ENCODE measurements at regions not wholly inside any gene's neighbourhood (a gene's known extent, or its start where the extent isn't known, plus 50 kb on each side); places are given as distances from the start of the nearest gene placed in this dataset.

GRCh38 chr14:44640416-44640815, 133.3 kb upstream of the FSCB start:
- no peaks in the 10 kb centered on the region for H4K20me1 ChIP-seq (ENCODE audit: control insufficient read depth, extremely low read depth, insufficient read depth, low read length)
- no peaks in the 10 kb centered on the region for H3K9me1 ChIP-seq (ENCODE audit: control insufficient read depth, extremely low read depth, insufficient read depth, low read length)
- dilution Hi-C loops (cut with MboI; ENCODE audit: extremely low pct_ligation_motif_present, low sequenced_read_pairs) = no loop called here
- TF ChIP-seq EZH2 (IDR thresholded peaks at IDR 0.05; ENCODE audit: low read length) (no peak), CTCF (optimal IDR thresholded peaks at IDR 0.05 in 1 of 3, IDR thresholded peaks at IDR 0.05 in 1 of 3, conservative IDR thresholded peaks at IDR 0.05 in 1 of 3; ENCODE audit: extremely low read depth in 1 of 3, insufficient read depth in 2 of 3, low read length in 3 of 3) (no peak)
- no peaks in the 10 kb centered on the region for H3K9me3 ChIP-seq (ENCODE audit: control insufficient read depth, low read depth, low read length)
- H3K4me3 ChIP-seq (ENCODE audit: control insufficient read depth in 2 of 3, extremely low read depth in 1 of 3, insufficient read depth in 2 of 3, low read depth in 1 of 3, low read length in 3 of 3) = no peak overlapping the region
- H3K36me3 ChIP-seq (ENCODE audit: control insufficient read depth in 2 of 2, extremely low read depth in 1 of 2, insufficient read depth in 2 of 2, low read length in 2 of 2) = no peaks in the 10 kb centered on the region
- no peaks in the 10 kb centered on the region for H3K27me3 ChIP-seq (ENCODE audit: control insufficient read depth, extremely low read depth, insufficient read depth, low read length)
- FAIRE-seq (no peak), DNase-seq (ENCODE audit: low read depth, low spot score) (no peak)
- no peak overlapping the region for H2AFZ ChIP-seq (ENCODE audit: control insufficient read depth, low read length)
- H3K79me2 ChIP-seq (ENCODE audit: control insufficient read depth, insufficient read depth, low read length) = no peaks in the 10 kb centered on the region
- no peak overlapping the region for H3K4me2 ChIP-seq (ENCODE audit: control insufficient read depth, extremely low read depth, insufficient read depth, low read depth, low read length)
- H3K9ac ChIP-seq (ENCODE audit: control insufficient read depth, extremely low read depth, insufficient read depth, low read length) = no peak overlapping the region
- H3K4me1 ChIP-seq (ENCODE audit: control insufficient read depth, extremely low read depth, insufficient read depth, low read length) = no peaks in the 10 kb centered on the region
- H3K27ac ChIP-seq (ENCODE audit: control insufficient read depth, insufficient read depth, low read length) = no peak overlapping the region

DNA sequence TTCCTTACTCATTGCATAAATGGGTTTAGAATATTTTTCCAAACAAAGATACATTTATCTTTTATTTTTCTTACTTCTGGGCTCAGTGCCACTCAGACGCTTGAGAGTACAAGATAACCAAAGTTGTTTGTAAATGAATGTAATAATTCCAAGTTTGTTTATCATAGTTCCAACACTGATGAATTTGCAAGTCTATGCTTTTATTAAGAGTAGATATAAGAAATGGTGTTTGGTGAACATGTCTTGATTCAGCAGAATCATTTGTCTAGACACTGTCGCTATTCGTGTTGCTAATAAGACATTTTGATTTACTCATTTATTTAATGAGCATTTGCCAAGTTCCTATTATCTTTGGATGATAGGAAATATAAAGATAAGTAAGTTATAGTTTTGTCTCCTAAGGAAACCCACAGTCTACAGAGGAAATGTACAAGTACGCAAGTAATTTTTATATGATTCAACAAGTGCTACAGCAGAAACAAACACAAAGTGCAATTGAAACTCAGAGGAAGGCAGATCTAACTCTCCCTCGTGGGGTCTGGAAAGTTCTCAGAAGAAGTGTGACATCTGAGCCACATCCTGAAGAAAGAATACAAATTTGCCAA, 132.8 kb upstream of the FSCB start:
- dilution Hi-C loops (cut with MboI; ENCODE audit: extremely low pct_ligation_motif_present, low sequenced_read_pairs) = no loop called here
- no peak overlapping the region for H2AFZ ChIP-seq (ENCODE audit: control insufficient read depth, low read length)
- no peaks in the 10 kb centered on the region for H3K36me3 ChIP-seq (ENCODE audit: control insufficient read depth in 2 of 2, extremely low read depth in 1 of 2, insufficient read depth in 2 of 2, low read length in 2 of 2)
- no peaks in the 10 kb centered on the region for H3K4me1 ChIP-seq (ENCODE audit: control insufficient read depth, extremely low read depth, insufficient read depth, low read length)
- no peaks in the 10 kb centered on the region for H3K27me3 ChIP-seq (ENCODE audit: control insufficient read depth, extremely low read depth, insufficient read depth, low read length)
- no peak overlapping the region for H3K4me2 ChIP-seq (ENCODE audit: control insufficient read depth, extremely low read depth, insufficient read depth, low read depth, low read length)
- H3K9ac ChIP-seq (ENCODE audit: control insufficient read depth, extremely low read depth, insufficient read depth, low read length) = no peak overlapping the region
- H3K9me1 ChIP-seq (ENCODE audit: control insufficient read depth, extremely low read depth, insufficient read depth, low read length) = no peaks in the 10 kb centered on the region
- no peak for DNase-seq (ENCODE audit: low read depth, low spot score)
- no peak for FAIRE-seq
- no peaks in the 10 kb centered on the region for H3K79me2 ChIP-seq (ENCODE audit: control insufficient read depth, insufficient read depth, low read length)
- no peaks in the 10 kb centered on the region for H3K9me3 ChIP-seq (ENCODE audit: control insufficient read depth, low read depth, low read length)
- no peak for TF ChIP-seq CTCF (optimal IDR thresholded peaks at IDR 0.05 in 1 of 3, IDR thresholded peaks at IDR 0.05 in 1 of 3, conservative IDR thresholded peaks at IDR 0.05 in 1 of 3; ENCODE audit: extremely low read depth in 1 of 3, insufficient read depth in 2 of 3, low read length in 3 of 3)
- TF ChIP-seq EZH2 (IDR thresholded peaks at IDR 0.05; ENCODE audit: low read length) = no peak
- no peak overlapping the region for H3K4me3 ChIP-seq (ENCODE audit: control insufficient read depth in 2 of 3, extremely low read depth in 1 of 3, insufficient read depth in 2 of 3, low read depth in 1 of 3, low read length in 3 of 3)
- no peak overlapping the region for H3K27ac ChIP-seq (ENCODE audit: control insufficient read depth, insufficient read depth, low read length)
- no peaks in the 10 kb centered on the region for H4K20me1 ChIP-seq (ENCODE audit: control insufficient read depth, extremely low read depth, insufficient read depth, low read length)

Data from keratinocyte (primary cell).